ENCODE measurements at regions not wholly inside any gene's neighbourhood (a gene's known extent, or its start where the extent isn't known, plus 50 kb on each side); places are given as distances from the start of the nearest gene placed in this dataset.
"Not testable (repeated sequence)": the region's sequence is repeated elsewhere in the genome, so short reads cannot be mapped to it uniquely, and the experiment has no call there.

- DNase-seq, result no peak
These were observed 377.8 kb upstream of the CLINT1 start for GRCh38 chr5:158236511-158237335.

GRCh38 chr5:158235159-158235547 is 376.2 kb upstream of the CLINT1 start:
- DNase-seq, result no peak

- DNase-seq, result no peak
These were observed 375.6 kb upstream of the CLINT1 start for GRCh38 chr5:158234323-158235158.

GRCh38 chr5:158233735-158234322 is 374.9 kb upstream of the CLINT1 start:
- no peak for DNase-seq

- not testable (repeated sequence) for DNase-seq
These were observed 368.4 kb upstream of the CLINT1 start for GRCh38 chr5:158227314-158227713.

- DNase-seq, result no peak
These were observed 367.6 kb upstream of the CLINT1 start for GRCh38 chr5:158226496-158226895.

GRCh38 chr5:158224253-158224652 is 365.3 kb upstream of the CLINT1 start:
- no peak for DNase-seq

GRCh38 chr5:158223054-158223600 is 364.2 kb upstream of the CLINT1 start:
- DNase-seq, result no peak

- DNase-seq, result no peak
These were observed 354.0 kb upstream of the CLINT1 start for GRCh38 chr5:158212917-158213316.

- DNase-seq, result no peak
These were observed 353.3 kb upstream of the CLINT1 start for GRCh38 chr5:158212237-158212636.

GRCh38 chr5:158209219-158209908 is 350.4 kb upstream of the CLINT1 start:
- no peak for DNase-seq

- DNase-seq, result no peak
These were observed 348.8 kb upstream of the CLINT1 start for GRCh38 chr5:158207733-158208132.

GRCh38 chr5:158205992-158206391 is 347.0 kb upstream of the CLINT1 start:
- no peak for DNase-seq

- no peak for DNase-seq
These were observed 344.3 kb upstream of the CLINT1 start for GRCh38 chr5:158203261-158203660.

- DNase-seq, result no peak
These were observed 343.9 kb upstream of the CLINT1 start for GRCh38 chr5:158202801-158203200.

- no peak for DNase-seq
These were observed 341.7 kb upstream of the CLINT1 start for GRCh38 chr5:158200619-158201018.

GRCh38 chr5:158198636-158199035 is 339.7 kb upstream of the CLINT1 start:
- no peak for DNase-seq

- DNase-seq, result no peak
These were observed 336.7 kb upstream of the CLINT1 start for GRCh38 chr5:158195416-158196210.

- DNase-seq, result no peak
These were observed 335.6 kb upstream of the CLINT1 start for GRCh38 chr5:158194561-158194976.

- DNase-seq, result not testable (repeated sequence)
These were observed 334.4 kb upstream of the CLINT1 start for GRCh38 chr5:158193395-158193794.

- DNase-seq, result no peak
These were observed 321.5 kb upstream of the CLINT1 start for GRCh38 chr5:158180407-158180806.

GRCh38 chr5:158179271-158179670 is 320.3 kb upstream of the CLINT1 start:
- no peak for DNase-seq
